ENCODE measurements at regions not wholly inside any gene's neighbourhood (a gene's known extent, or its start where the extent isn't known, plus 50 kb on each side); places are given as distances from the start of the nearest gene placed in this dataset.

GRCh38 chrX:112137276-112137675 is 54.7 kb upstream of the TRPC5 start:
- DNase-seq (ENCODE audit: low spot score): no peak

Data from mucosa of gallbladder (tissue), 1 donor.